H1 (cell line): ENCODE measurements at regions not wholly inside any gene's neighbourhood (a gene's known extent, or its start where the extent isn't known, plus 50 kb on each side); places are given as distances from the start of the nearest gene placed in this dataset.

Experiments used
- CTCF ChIA-PET: fragments of 300-600 bp; sonication (Branson Sonifier 250); formaldehyde crosslinking; loops from one replicate; lab custom pipeline; 2021; ENCODE audit not compliant: partially characterized antibody; lab: Charles Lee
- POLR2A ChIA-PET: fragments of 300-600 bp; sonication (Branson Sonifier 250); formaldehyde crosslinking; loops from one replicate; lab custom pipeline; 2021; ENCODE audit warnings: inconsistent platforms; ENCODE audit not compliant: partially characterized antibody; lab: Charles Lee
- DNase-seq, 2 experiments: peaks; one replicate each; pipeline versions ENCODE4 v3.0.0 to v3.0.0-alpha.2; 2010 to 2022; ENCODE audit warnings: low spot score in 2 of 2, low read depth in 1 of 2, mixed read lengths in 1 of 2
- FAIRE-seq: peaks from 2 replicates; lab custom pipeline; 2011; peaks lifted over from hg19 to GRCh38; lab: Jason Lieb, UNC
- H2AFZ ChIP-seq: 2 replicates; pipeline ENCODE4 v1.8.1; 2012; ENCODE audit warnings: low read length, inconsistent platforms
- H2AK5ac ChIP-seq: 2 replicates; pipeline ENCODE4 v1.6.1; 2013; ENCODE audit warnings: low read depth, low read length
- H2BK120ac ChIP-seq: replicated peaks from 2 replicates; pipeline ENCODE3; 2013; ENCODE audit warnings: low read depth, low read length, inconsistent platforms
- H2BK12ac ChIP-seq: 2 replicates; pipeline ENCODE4 v1.6.1; 2013; ENCODE audit warnings: low read depth, low read length
- H2BK15ac ChIP-seq: 2 replicates; pipeline ENCODE4 v1.6.1; 2013; ENCODE audit warnings: low read length
- H2BK20ac ChIP-seq: 2 replicates; pipeline ENCODE4 v1.6.1; 2013; ENCODE audit warnings: low read length
- H2BK5ac ChIP-seq: 2 replicates; pipeline ENCODE4 v1.6.1; 2013; ENCODE audit warnings: low read depth, low read length
- H3K14ac ChIP-seq: 2 replicates; pipeline ENCODE4 v1.6.1; 2013; ENCODE audit warnings: inconsistent platforms; ENCODE audit not compliant: insufficient read length
- H3K18ac ChIP-seq: 2 replicates; pipeline ENCODE4 v1.6.1; 2013; ENCODE audit warnings: low read length; ENCODE audit errors: extremely low read depth
- H3K23ac ChIP-seq: 2 replicates; pipeline ENCODE4 v1.6.1; 2013; ENCODE audit warnings: inconsistent platforms; ENCODE audit not compliant: insufficient read length
- H3K23me2 ChIP-seq: 2 replicates; pipeline ENCODE4 v1.6.1; 2013; ENCODE audit warnings: low read depth, low read length
- H3K27ac ChIP-seq: 2 replicates; pipeline ENCODE4 v1.6.1; 2011; ENCODE audit warnings: low read depth, low read length, inconsistent platforms
- H3K27me3 ChIP-seq, 4 experiments: replicated peaks in 1 of 4; 1 replicate in 1 of 4; 2 replicates in 3 of 4; pipeline versions ENCODE4 v1.6.1 to v1.8.1; 2011 to 2013; ENCODE audit warnings: low read length in 3 of 4, mild to moderate bottlenecking in 3 of 4, inconsistent platforms in 2 of 4, mixed read lengths in 2 of 4, moderate library complexity in 1 of 4; ENCODE audit not compliant: control insufficient read depth in 3 of 4, insufficient read depth in 3 of 4; ENCODE audit errors: extremely low read depth in 1 of 4
- H3K36me3 ChIP-seq, 4 experiments: 2 replicates each; pipeline versions ENCODE4 v1.6.1 to v1.8.1; 2011 to 2013; ENCODE audit warnings: mild to moderate bottlenecking in 4 of 4, low read length in 3 of 4, moderate library complexity in 2 of 4, control low read depth in 1 of 4, inconsistent platforms in 1 of 4; ENCODE audit not compliant: insufficient read depth in 4 of 4, control insufficient read depth in 2 of 4
- H3K4ac ChIP-seq: replicated peaks from 2 replicates; pipeline ENCODE3; 2013; ENCODE audit warnings: low read length, low read depth, mixed read lengths, inconsistent platforms; ENCODE audit not compliant: insufficient read length
- H3K4me1 ChIP-seq, 4 experiments: replicated peaks in 1 of 4; 1 replicate in 1 of 4; 2 replicates in 3 of 4; pipeline versions ENCODE4 v1.6.1 to v1.8.1; 2011 to 2013; ENCODE audit warnings: low read length in 3 of 4, inconsistent platforms in 2 of 4, mixed read lengths in 1 of 4; ENCODE audit not compliant: insufficient read depth in 4 of 4, control insufficient read depth in 3 of 4
- H3K4me2 ChIP-seq, 2 experiments: 2 replicates each; pipeline versions ENCODE4 v1.6.1 to v1.8.1; 2011 to 2013; ENCODE audit warnings: low read depth in 2 of 2, low read length in 2 of 2, control low read depth in 1 of 2, inconsistent platforms in 1 of 2, mild to moderate bottlenecking in 1 of 2; ENCODE audit not compliant: insufficient read depth in 1 of 2
- H3K4me3 ChIP-seq, 4 experiments: fragments of 200-600, 300-600 bp in 1 of 4; sonication (generic), shearing (Covaris generic), sonication (Bioruptor Twin) in 1 of 4; 2 replicates each; pipeline versions ENCODE4 v1.5.1 to v1.8.1; 2011 to 2016; ENCODE audit warnings: low read length in 4 of 4, low read depth in 3 of 4, control low read depth in 2 of 4, inconsistent platforms in 2 of 4, mild to moderate bottlenecking in 2 of 4, mixed read lengths in 1 of 4, moderate library complexity in 1 of 4; ENCODE audit not compliant: insufficient read depth in 2 of 4; ENCODE audit errors: extremely low read depth in 1 of 4
- H3K56ac ChIP-seq: replicated peaks from 2 replicates; pipeline ENCODE3; 2013; ENCODE audit warnings: low read depth, mild to moderate bottlenecking, mixed read lengths, low read length, inconsistent platforms; ENCODE audit not compliant: insufficient read length
- H3K79me1 ChIP-seq: 2 replicates; pipeline ENCODE4 v1.6.1; 2013; ENCODE audit warnings: low read depth, low read length, control low read depth
- H3K79me2 ChIP-seq, 2 experiments: 2 replicates each; pipeline versions ENCODE4 v1.6.1 to v1.8.1; 2012 to 2013; ENCODE audit warnings: low read length in 2 of 2, mild to moderate bottlenecking in 2 of 2, inconsistent platforms in 1 of 2; ENCODE audit not compliant: insufficient read depth in 2 of 2, control insufficient read depth in 1 of 2
- H3K9ac ChIP-seq, 4 experiments: replicated peaks in 1 of 4; 1 replicate in 1 of 4; 2 replicates in 3 of 4; pipeline versions ENCODE4 v1.6.1 to v1.8.1; 2011 to 2013; ENCODE audit warnings: low read depth in 3 of 4, low read length in 3 of 4, control low read depth in 2 of 4, mild to moderate bottlenecking in 2 of 4, moderate library complexity in 2 of 4, inconsistent platforms in 1 of 4; ENCODE audit errors: extremely low read depth in 1 of 4
- H3K9me3 ChIP-seq, 2 experiments: 2 replicates each; pipeline versions ENCODE4 v1.6.1 to v1.8.1; 2012 to 2013; ENCODE audit warnings: mild to moderate bottlenecking in 2 of 2, moderate library complexity in 2 of 2, control low read depth in 1 of 2, inconsistent platforms in 1 of 2, low read depth in 1 of 2, low read length in 1 of 2, mixed read lengths in 1 of 2; ENCODE audit not compliant: insufficient read depth in 2 of 2
- H4K20me1 ChIP-seq, 2 experiments: replicated peaks in 1 of 2; 2 replicates each; pipeline versions ENCODE3 to v1.8.1; 2011 to 2013; ENCODE audit warnings: inconsistent platforms in 2 of 2, low read length in 2 of 2, mild to moderate bottlenecking in 1 of 2; ENCODE audit not compliant: insufficient read depth in 2 of 2, control insufficient read depth in 1 of 2
- H4K5ac ChIP-seq: 2 replicates; pipeline ENCODE4 v1.6.1; 2013; ENCODE audit warnings: low read length, low read depth, mixed read lengths, inconsistent platforms; ENCODE audit not compliant: insufficient read length
- H4K8ac ChIP-seq: 2 replicates; pipeline ENCODE4 v1.8.0; 2013; ENCODE audit warnings: mild to moderate bottlenecking, moderate library complexity, low read length, inconsistent platforms; ENCODE audit not compliant: insufficient read depth; ENCODE audit errors: extremely low read depth
- H4K91ac ChIP-seq: replicated peaks from 2 replicates; pipeline ENCODE3; 2013; ENCODE audit warnings: low read length, mixed read lengths, inconsistent platforms; ENCODE audit not compliant: insufficient read length
- BACH1 ChIP-seq: IDR thresholded peaks from 2 replicates; pipeline ENCODE4 v1.6.1; 2012; ENCODE audit warnings: low read length, improper control_type of control experiment
- CEBPB ChIP-seq: IDR thresholded peaks from 2 replicates; pipeline ENCODE4 v1.6.1; 2012; ENCODE audit warnings: low read depth, low read length
- CHD2 ChIP-seq: IDR thresholded peaks from 2 replicates; pipeline ENCODE4 v1.6.1; 2012; ENCODE audit warnings: low read length, improper control_type of control experiment
- CREB1 ChIP-seq: IDR thresholded peaks from 2 replicates; pipeline ENCODE4 v1.6.1; 2012; ENCODE audit warnings: inconsistent platforms
- NRF1 ChIP-seq: IDR thresholded peaks from 2 replicates; pipeline ENCODE4 v1.6.1; 2011; ENCODE audit warnings: mild to moderate bottlenecking, low read depth, low read length, improper control_type of control experiment
- POLR2AphosphoS5 ChIP-seq: IDR thresholded peaks from 2 replicates; pipeline ENCODE4 v1.6.1; 2011; ENCODE audit warnings: low read depth, low read length
- RAD21 ChIP-seq, 2 experiments: IDR thresholded peaks in 1 of 2; conservative IDR thresholded peaks in 1 of 2; 2 replicates each; pipeline ENCODE4 v1.6.1; 2011; ENCODE audit warnings: low read depth in 2 of 2, low read length in 2 of 2, improper control_type of control experiment in 1 of 2, inconsistent platforms in 1 of 2, mild to moderate bottlenecking in 1 of 2, moderate library complexity in 1 of 2
- RBBP5 ChIP-seq: IDR thresholded peaks from 2 replicates; pipeline ENCODE4 v1.7.1; 2012; ENCODE audit warnings: low read depth, mild to moderate bottlenecking, inconsistent platforms, low read length, moderate library complexity, borderline replicate concordance
- RNF2 ChIP-seq: fragments of 200-900, 300-1000 bp; sonication (generic); IDR thresholded peaks from 2 replicates; pipeline ENCODE4 v1.7.1; 2016; ENCODE audit warnings: borderline replicate concordance, low read depth, mild to moderate bottlenecking, antibody characterized with exemption, low read length; ENCODE audit not compliant: poor library complexity, severe bottlenecking; ENCODE audit errors: missing control alignments
- SP4 ChIP-seq: IDR thresholded peaks from 2 replicates; pipeline ENCODE4 v1.6.1; 2012; ENCODE audit warnings: low read length, inconsistent platforms
- WGBS, 2 experiments: shearing (Covaris generic) in 1 of 2; methylation state at CpG; one replicate each; pipeline versions ENCODE4 v1.1.6 to v1.1.7; 2013 to 2015; ENCODE audit warnings: low lambda C conversion rate in 2 of 2, mixed read lengths in 2 of 2, inconsistent platforms in 1 of 2, low coverage in 1 of 2, missing lambda C conversion rate in 1 of 2; ENCODE audit not compliant: insufficient replicate concordance in 2 of 2, insufficient coverage in 1 of 2, insufficient read length in 1 of 2; ENCODE audit errors: extremely low coverage in 1 of 2, missing lambda C conversion rate in 1 of 2; 5-methylcytosine and 5-hydroxymethylcytosine counted together

GRCh38 chr9:104984948-104985347 lies 57.0 kb upstream of the ABCA1 start:
- Histone ChIP-seq H3K18ac (no peak overlapping the region), H3K79me2 (no peaks in the 10 kb centered on the region), H2BK20ac (no peak overlapping the region), H2BK12ac (no peak overlapping the region), H3K36me3 (no peaks in the 10 kb centered on the region), H3K4me1 (no peaks in the 10 kb centered on the region), H3K9me3 (no peaks in the 10 kb centered on the region), H2BK15ac (no peak overlapping the region), H2AFZ (no peak overlapping the region), H4K8ac (no peak overlapping the region), H4K5ac (no peak overlapping the region), H3K9ac (no peak overlapping the region), H3K14ac (no peak overlapping the region), H3K27me3 (peaks cover 0 to 5% (median 0%) of the 10 kb centered on the region in 4 experiments; a peak in 2 of 7 replicates), H2BK120ac (no peak overlapping the region), H3K4me2 (no peak overlapping the region), H3K23me2 (0 out of 2 replicates have a peak, but pooled peaks cover 2% of the 10 kb centered on the region), H3K23ac (no peak overlapping the region), H2AK5ac (no peak overlapping the region), H3K4me3 (no peak overlapping the region), H4K20me1 (no peaks in the 10 kb centered on the region), H3K4ac (no peak overlapping the region), H2BK5ac (no peak overlapping the region), H3K27ac (no peak overlapping the region), H4K91ac (no peak overlapping the region), H3K56ac (no peak overlapping the region), H3K79me1 (no peaks in the 10 kb centered on the region)
- ChIA-PET POLR2A (interaction anchor here (1.9 kb wide), 1 partner anchor 9 kb away, joined by 7 read pairs; no protein-coding TSS in a partner anchor), CTCF (interaction anchor here (0.8 kb wide), 1 partner anchor 9 kb away, joined by 3 read pairs; no protein-coding TSS in a partner anchor)
- FAIRE-seq: no peak
- no peak for DNase-seq
- 78% methylated on average over 2 of the region's 2 CpGs; no CpG with 5 or more reads in 1 of the 2 experiments for WGBS, 2 experiments
- no peak for TF ChIP-seq BACH1
- no peak for TF ChIP-seq CEBPB
- no peak for TF ChIP-seq CHD2
- no peak for TF ChIP-seq SP4
- TF ChIP-seq RAD21 (IDR thresholded peaks at IDR 0.05 in 1 of 2, conservative IDR thresholded peaks at IDR 0.05 in 1 of 2; ENCODE audit: low read depth in 2 of 2, low read length in 2 of 2): no peak
- TF ChIP-seq NRF1: no peak
- TF ChIP-seq CREB1: no peak
- no peak for TF ChIP-seq RNF2
- no peak for TF ChIP-seq RBBP5
- TF ChIP-seq POLR2AphosphoS5: no peak
